ENCODE measurements at regions not wholly inside any gene's neighbourhood (a gene's known extent, or its start where the extent isn't known, plus 50 kb on each side); places are given as distances from the start of the nearest gene placed in this dataset.

- TF ChIP-seq CTCF (IDR thresholded peaks at IDR 0.05) (no peak), EP300 (IDR thresholded peaks at IDR 0.05) (no peak), POLR2A (IDR thresholded peaks at IDR 0.05) (no peak)
- H3K27ac ChIP-seq: no peak overlapping the region
- H3K27me3 ChIP-seq: no peaks in the 10 kb centered on the region
- DNase-seq: no peak
- no peaks in the 10 kb centered on the region for H3K4me1 ChIP-seq (ENCODE audit: insufficient read depth)
- no peaks in the 10 kb centered on the region for H3K36me3 ChIP-seq
- H3K9me3 ChIP-seq: no peaks in the 10 kb centered on the region
- H3K4me3 ChIP-seq: no peak overlapping the region
- intact Hi-C loops (cut with DNase I): no loop called here
- WGBS, 3 donors: 40 to 54% (median 45%) methylated on average over 4 of the region's 4 CpGs
Measured at GRCh38 chr2:11030909-11031308, 119.2 kb downstream of the KCNF1 start.

GRCh38 chr2:11031876-11032275, 120.1 kb downstream of the KCNF1 start:
- H3K4me1 ChIP-seq (ENCODE audit: insufficient read depth): no peaks in the 10 kb centered on the region
- no peak overlapping the region for H3K4me3 ChIP-seq
- TF ChIP-seq CTCF (IDR thresholded peaks at IDR 0.05) (no peak), EP300 (IDR thresholded peaks at IDR 0.05) (no peak), POLR2A (IDR thresholded peaks at IDR 0.05) (no peak)
- 60 to 68% (median 67%) methylated on average over 1 of the region's 1 CpG for WGBS, 3 donors
- no peaks in the 10 kb centered on the region for H3K9me3 ChIP-seq
- intact Hi-C loops (cut with DNase I): no loop called here
- DNase-seq: no peak
- H3K36me3 ChIP-seq: no peaks in the 10 kb centered on the region
- no peak overlapping the region for H3K27ac ChIP-seq
- H3K27me3 ChIP-seq: no peaks in the 10 kb centered on the region

- H3K4me1 ChIP-seq (ENCODE audit: insufficient read depth): no peaks in the 10 kb centered on the region
- H3K9me3 ChIP-seq: no peaks in the 10 kb centered on the region
- no peak for DNase-seq
- no peak for TF ChIP-seq EP300 (IDR thresholded peaks at IDR 0.05)
- no peak for TF ChIP-seq CTCF (IDR thresholded peaks at IDR 0.05)
- TF ChIP-seq POLR2A (IDR thresholded peaks at IDR 0.05): no peak
- 72 to 77% (median 76%) methylated on average over 2 of the region's 2 CpGs for WGBS, 3 donors
- H3K27me3 ChIP-seq: no peaks in the 10 kb centered on the region
- intact Hi-C loops (cut with DNase I): no loop called here
- H3K27ac ChIP-seq: no peak overlapping the region
- no peaks in the 10 kb centered on the region for H3K36me3 ChIP-seq
- no peak overlapping the region for H3K4me3 ChIP-seq
Measured at GRCh38 chr2:11032396-11032795, 120.7 kb downstream of the KCNF1 start.

GRCh38 chr2:11033114-11033513, 121.4 kb downstream of the KCNF1 start:
- no peak for TF ChIP-seq CTCF (IDR thresholded peaks at IDR 0.05)
- TF ChIP-seq EP300 (IDR thresholded peaks at IDR 0.05): no peak
- no peak for TF ChIP-seq POLR2A (IDR thresholded peaks at IDR 0.05)
- 85 to 95% (median 93%) methylated on average over 1 of the region's 1 CpG for WGBS, 3 donors
- H3K4me1 ChIP-seq (ENCODE audit: insufficient read depth): no peaks in the 10 kb centered on the region
- no peaks in the 10 kb centered on the region for H3K36me3 ChIP-seq
- no peak overlapping the region for H3K4me3 ChIP-seq
- no peaks in the 10 kb centered on the region for H3K27me3 ChIP-seq
- DNase-seq: no peak
- intact Hi-C loops (cut with DNase I): no loop called here
- no peaks in the 10 kb centered on the region for H3K9me3 ChIP-seq
- no peak overlapping the region for H3K27ac ChIP-seq

GRCh38 chr2:11038641-11039040, 116.6 kb upstream of the SLC66A3 start:
- Histone ChIP-seq H3K27ac (no peak overlapping the region), H3K4me1 (ENCODE audit: insufficient read depth) (no peaks in the 10 kb centered on the region), H3K27me3 (no peaks in the 10 kb centered on the region), H3K4me3 (no peak overlapping the region), H3K9me3 (no peaks in the 10 kb centered on the region), H3K36me3 (no peaks in the 10 kb centered on the region)
- TF ChIP-seq POLR2A (IDR thresholded peaks at IDR 0.05) (no peak), EP300 (IDR thresholded peaks at IDR 0.05) (no peak), CTCF (IDR thresholded peaks at IDR 0.05) (no peak)
- intact Hi-C loops (cut with DNase I): no loop called here
- 86 to 90% (median 87%) methylated on average over 1 of the region's 1 CpG for WGBS, 3 donors
- no peak for DNase-seq

Data from ovary (tissue), 7 donors.